GM23338 (cell line): ENCODE measurements at regions not wholly inside any gene's neighbourhood (a gene's known extent, or its start where the extent isn't known, plus 50 kb on each side); places are given as distances from the start of the nearest gene placed in this dataset.
"Not testable (repeated sequence)": the region's sequence is repeated elsewhere in the genome, so short reads cannot be mapped to it uniquely, and the experiment has no call there.

Experiments
- ATAC-seq: fragments of 200-7000 bp; cut with Tn5 transposase; 3 replicates; pipeline ENCODE4 v1.9.1; 2020
- DNase-seq: peaks from one replicate; pipeline ENCODE4 v3.0.0-alpha.2; 2015; ENCODE audit warnings: low spot score
- H2AFZ ChIP-seq: fragments of 200-600 bp; sonication (generic); 2 replicates; pipeline ENCODE4 v1.8.0; 2016; ENCODE audit warnings: antibody characterized with exemption, mild to moderate bottlenecking, moderate library complexity
- H3F3A ChIP-seq: fragments of 200-600 bp; sonication (generic); replicated peaks from 2 replicates; pipeline ENCODE4 v1.8.0; 2017; ENCODE audit warnings: antibody characterized with exemption, mixed run types, low read depth
- H3K27ac ChIP-seq: fragments of 200-600 bp; sonication (generic); 2 replicates; pipeline ENCODE4 v1.6.1; 2016; ENCODE audit warnings: low read depth
- H3K27me3 ChIP-seq: fragments of 200-600 bp; sonication (generic); 2 replicates; pipeline ENCODE4 v1.8.0; 2016; ENCODE audit warnings: mild to moderate bottlenecking, mixed run types, moderate library complexity; ENCODE audit not compliant: insufficient read depth
- H3K36me3 ChIP-seq: fragments of 200-600 bp; sonication (generic); 2 replicates; pipeline ENCODE4 v1.8.0; 2016; ENCODE audit warnings: mild to moderate bottlenecking; ENCODE audit not compliant: insufficient read depth
- H3K4me1 ChIP-seq: fragments of 200-600 bp; sonication (generic); 2 replicates; pipeline ENCODE4 v1.8.0; 2016; ENCODE audit warnings: mild to moderate bottlenecking, moderate library complexity; ENCODE audit not compliant: insufficient read depth
- H3K4me2 ChIP-seq: fragments of 200-600 bp; sonication (generic); 2 replicates; pipeline ENCODE4 v1.7.1; 2017; ENCODE audit warnings: mixed run types
- H3K4me3 ChIP-seq: fragments of 200-600 bp; sonication (generic); 2 replicates; pipeline ENCODE4 v1.6.1; 2016; ENCODE audit warnings: mixed run types
- H3K79me2 ChIP-seq: fragments of 200-600 bp; sonication (generic); replicated peaks from 2 replicates; pipeline ENCODE4 v1.8.0; 2017; ENCODE audit warnings: mild to moderate bottlenecking; ENCODE audit not compliant: insufficient read depth
- H3K9me2 ChIP-seq: fragments of 200-600 bp; sonication (generic); 2 replicates; pipeline ENCODE4 v1.8.0; 2017; ENCODE audit not compliant: insufficient read depth
- H4K20me1 ChIP-seq: fragments of 200-600 bp; sonication (generic); replicated peaks from 2 replicates; pipeline ENCODE4 v1.8.0; 2017; ENCODE audit warnings: mild to moderate bottlenecking; ENCODE audit not compliant: insufficient read depth
- H3K27ac Mint-ChIP-seq: 2 replicates; pipeline ENCODE4 v1.8.0; 2020; ENCODE audit warnings: inconsistent platforms, mild to moderate bottlenecking, moderate library complexity, mixed read lengths
- H3K27me3 Mint-ChIP-seq: 3 replicates; pipeline ENCODE4 v1.8.0; 2022; ENCODE audit warnings: low read depth, mild to moderate bottlenecking, moderate library complexity, mixed read lengths, inconsistent platforms; ENCODE audit not compliant: insufficient read depth, poor library complexity
- H3K36me3 Mint-ChIP-seq: 3 replicates; pipeline ENCODE4 v1.8.0; 2021; ENCODE audit warnings: low read depth, mild to moderate bottlenecking, inconsistent platforms, moderate library complexity, mixed read lengths
- H3K4me1 Mint-ChIP-seq: 3 replicates; pipeline ENCODE4 v1.8.0; 2020; ENCODE audit warnings: mild to moderate bottlenecking, inconsistent platforms, mixed read lengths
- H3K4me3 Mint-ChIP-seq: 3 replicates; pipeline ENCODE4 v1.8.0; 2021; ENCODE audit warnings: moderate library complexity, mild to moderate bottlenecking, inconsistent platforms, mixed read lengths
- H3K9me3 Mint-ChIP-seq: 3 replicates; pipeline ENCODE4 v1.8.0; 2020; ENCODE audit warnings: moderate library complexity, mild to moderate bottlenecking, inconsistent platforms, mixed read lengths
- ETS1 ChIP-seq: IDR thresholded peaks from 2 replicates; pipeline ENCODE4 v1.6.1; 2016; ENCODE audit warnings: antibody characterized with exemption
- EZH2 ChIP-seq: fragments of 200-600 bp; sonication (generic); IDR thresholded peaks from one replicate; pipeline ENCODE4 v1.8.0; 2017; ENCODE audit warnings: antibody characterized with exemption, mild to moderate bottlenecking, low read depth; ENCODE audit not compliant: unreplicated experiment
- EZH2phosphoT487 ChIP-seq: fragments of 200-600 bp; sonication (generic); IDR thresholded peaks from one replicate; pipeline ENCODE4 v1.8.1; 2018; ENCODE audit warnings: antibody characterized with exemption; ENCODE audit not compliant: unreplicated experiment
- NANOG ChIP-seq: IDR thresholded peaks from 2 replicates; pipeline ENCODE4 v1.6.1; 2016; ENCODE audit warnings: antibody characterized with exemption, borderline replicate concordance
- POLR2AphosphoS5 ChIP-seq: IDR thresholded peaks from 2 replicates; pipeline ENCODE4 v1.6.1; 2016; ENCODE audit warnings: antibody characterized with exemption, low read depth
- REST ChIP-seq: IDR thresholded peaks from one replicate; pipeline ENCODE4 v1.6.1; 2018; ENCODE audit warnings: antibody characterized with exemption; ENCODE audit not compliant: unreplicated experiment
- ZNF114 ChIP-seq: fragments of 250-450 bp; sonication (Bioruptor Pico); IDR thresholded peaks from 2 replicates; pipeline ENCODE4 v1.5.0; 2020; ENCODE audit warnings: mild to moderate bottlenecking, moderate library complexity
- ZNF331 ChIP-seq: fragments of 250-450 bp; sonication (Bioruptor Pico); IDR thresholded peaks from 2 replicates; pipeline ENCODE4 v1.5.0; 2020; ENCODE audit warnings: low read depth, mild to moderate bottlenecking, moderate library complexity
- ZNF462 ChIP-seq: fragments of 250-450 bp; sonication (Bioruptor Pico); IDR thresholded peaks from 2 replicates; pipeline ENCODE4 v1.5.0; 2020; ENCODE audit warnings: mild to moderate bottlenecking, moderate library complexity

- TF ChIP-seq ZNF462 (CRISPR knock-in tag) (no peak), ZNF114 (CRISPR knock-in tag) (no peak), ZNF331 (CRISPR knock-in tag) (no peak), POLR2AphosphoS5 (no peak)
These were observed 379.5 kb downstream of the CDH10 start (continued) for GRCh38 chr5:24265306-24265705.

GRCh38 chr5:24268482-24269056 is 376.2 kb downstream of the CDH10 start:
- Mint-ChIP-seq H3K9me3 (no peaks in the 10 kb centered on the region), H3K27me3 (no peaks in the 10 kb centered on the region), H3K4me1 (no peaks in the 10 kb centered on the region), H3K36me3 (no peaks in the 10 kb centered on the region), H3K27ac (no peak overlapping the region), H3K4me3 (no peak overlapping the region)
- TF ChIP-seq POLR2AphosphoS5 (no peak), EZH2 (no peak), NANOG (no peak), ZNF331 (CRISPR knock-in tag) (no peak), ETS1 (no peak), REST (no peak), EZH2phosphoT487 (no peak)
- H3K4me3 ChIP-seq = no peak overlapping the region
- H3K79me2 ChIP-seq = no peaks in the 10 kb centered on the region
- H4K20me1 ChIP-seq = no peaks in the 10 kb centered on the region
- H3F3A ChIP-seq = no peaks in the 10 kb centered on the region
- DNase-seq (no peak), ATAC-seq (no peak)
- H3K27me3 ChIP-seq = no peaks in the 10 kb centered on the region
- no peaks in the 10 kb centered on the region for H3K9me2 ChIP-seq
- H3K27ac ChIP-seq = no peak overlapping the region
- no peaks in the 10 kb centered on the region for H3K4me1 ChIP-seq
- no peak overlapping the region for H2AFZ ChIP-seq
- H3K4me2 ChIP-seq = no peak overlapping the region
- no peaks in the 10 kb centered on the region for H3K36me3 ChIP-seq

DNA sequence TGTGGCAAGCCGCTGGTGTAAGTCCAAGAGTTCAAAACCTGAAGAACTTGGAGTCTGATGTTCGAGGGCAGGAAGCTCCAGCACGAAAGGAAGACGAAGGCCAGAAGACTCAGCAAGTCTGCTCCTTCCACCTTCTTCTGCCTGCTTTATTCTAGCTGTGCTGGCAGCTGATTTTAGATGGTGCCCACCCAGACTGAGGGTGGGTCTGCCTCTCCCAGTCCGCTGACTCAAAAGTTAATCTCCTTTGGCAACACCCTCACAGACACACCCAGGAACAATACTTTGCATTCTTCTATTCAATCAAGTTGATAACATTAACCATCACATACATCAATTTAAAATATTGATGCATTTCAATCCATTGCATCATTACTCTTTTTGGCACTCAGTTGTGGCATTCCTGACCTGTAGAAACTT is 373.1 kb downstream of the CDH10 start:
- H3K27ac Mint-ChIP-seq, H3K9me3 Mint-ChIP-seq, H3F3A ChIP-seq, H3K27me3 ChIP-seq, DNase-seq, H3K27ac ChIP-seq, H3K79me2 ChIP-seq, ATAC-seq, H3K9me2 ChIP-seq, H3K4me3 Mint-ChIP-seq, H2AFZ ChIP-seq, H3K4me3 ChIP-seq, H3K4me1 Mint-ChIP-seq, H3K27me3 Mint-ChIP-seq, H3K4me2 ChIP-seq, H3K4me1 ChIP-seq, H4K20me1 ChIP-seq, H3K36me3 Mint-ChIP-seq, H3K36me3 ChIP-seq: not testable (repeated sequence)
